CD1c-positive myeloid dendritic cell (primary cell): ENCODE measurements at regions not wholly inside any gene's neighbourhood (a gene's known extent, or its start where the extent isn't known, plus 50 kb on each side); places are given as distances from the start of the nearest gene placed in this dataset.

Experiments used
- DNase-seq: peaks from one replicate; pipeline ENCODE4 v3.0.0-alpha.2; 2016; ENCODE audit errors: extremely low spot score

GRCh38 chr18:5091741-5092140 lies 105.3 kb downstream of the AKAIN1 start:
- DNase-seq: no peak

- DNase-seq: no peak
These were observed 121.8 kb downstream of the AKAIN1 start for GRCh38 chr18:5075297-5075696.

GRCh38 chr18:5073026-5073944 lies 123.8 kb downstream of the AKAIN1 start:
- DNase-seq: peak; percentile 35

GRCh38 chr18:5068851-5069250 lies 128.2 kb downstream of the AKAIN1 start:
- no peak for DNase-seq

- DNase-seq: no peak
These were observed 130.6 kb downstream of the AKAIN1 start for GRCh38 chr18:5066380-5066977.

GRCh38 chr18:5065615-5066014 lies 131.4 kb downstream of the AKAIN1 start:
- DNase-seq: no peak

- DNase-seq: no peak
These were observed 132.2 kb downstream of the AKAIN1 start for GRCh38 chr18:5064841-5065370.

GRCh38 chr18:5061785-5062184 lies 135.3 kb downstream of the AKAIN1 start:
- no peak for DNase-seq

- no peak for DNase-seq
These were observed 136.5 kb downstream of the AKAIN1 start for GRCh38 chr18:5060543-5060942.

GRCh38 chr18:5059696-5060032 lies 137.4 kb downstream of the AKAIN1 start:
- DNase-seq: no peak

- peak; percentile 17 for DNase-seq
These were observed 138.0 kb downstream of the AKAIN1 start for GRCh38 chr18:5058768-5059695.

- peak; percentile 61 for DNase-seq
These were observed 139.4 kb downstream of the AKAIN1 start for GRCh38 chr18:5057386-5058348.

- no peak for DNase-seq
These were observed 144.6 kb downstream of the AKAIN1 start for GRCh38 chr18:5052491-5052890.

- no peak for DNase-seq
These were observed 145.8 kb downstream of the AKAIN1 start for GRCh38 chr18:5051207-5051606.

GRCh38 chr18:5049124-5049523 lies 147.9 kb downstream of the AKAIN1 start:
- no peak for DNase-seq

- DNase-seq: no peak
These were observed 156.6 kb downstream of the AKAIN1 start for GRCh38 chr18:5040476-5040875.

- no peak for DNase-seq
These were observed 160.5 kb downstream of the AKAIN1 start for GRCh38 chr18:5036523-5036922.

- DNase-seq: no peak
These were observed 165.8 kb downstream of the AKAIN1 start for GRCh38 chr18:5031216-5031615.

GRCh38 chr18:5030636-5031035 lies 166.4 kb downstream of the AKAIN1 start:
- DNase-seq: no peak

GRCh38 chr18:5029592-5029991 lies 167.5 kb downstream of the AKAIN1 start:
- DNase-seq: no peak

- DNase-seq: no peak
These were observed 172.3 kb downstream of the AKAIN1 start for GRCh38 chr18:5024741-5025140.
